ENCODE measurements at regions not wholly inside any gene's neighbourhood (a gene's known extent, or its start where the extent isn't known, plus 50 kb on each side); places are given as distances from the start of the nearest gene placed in this dataset.
"Not testable (repeated sequence)": the region's sequence is repeated elsewhere in the genome, so short reads cannot be mapped to it uniquely, and the experiment has no call there.

DNA sequence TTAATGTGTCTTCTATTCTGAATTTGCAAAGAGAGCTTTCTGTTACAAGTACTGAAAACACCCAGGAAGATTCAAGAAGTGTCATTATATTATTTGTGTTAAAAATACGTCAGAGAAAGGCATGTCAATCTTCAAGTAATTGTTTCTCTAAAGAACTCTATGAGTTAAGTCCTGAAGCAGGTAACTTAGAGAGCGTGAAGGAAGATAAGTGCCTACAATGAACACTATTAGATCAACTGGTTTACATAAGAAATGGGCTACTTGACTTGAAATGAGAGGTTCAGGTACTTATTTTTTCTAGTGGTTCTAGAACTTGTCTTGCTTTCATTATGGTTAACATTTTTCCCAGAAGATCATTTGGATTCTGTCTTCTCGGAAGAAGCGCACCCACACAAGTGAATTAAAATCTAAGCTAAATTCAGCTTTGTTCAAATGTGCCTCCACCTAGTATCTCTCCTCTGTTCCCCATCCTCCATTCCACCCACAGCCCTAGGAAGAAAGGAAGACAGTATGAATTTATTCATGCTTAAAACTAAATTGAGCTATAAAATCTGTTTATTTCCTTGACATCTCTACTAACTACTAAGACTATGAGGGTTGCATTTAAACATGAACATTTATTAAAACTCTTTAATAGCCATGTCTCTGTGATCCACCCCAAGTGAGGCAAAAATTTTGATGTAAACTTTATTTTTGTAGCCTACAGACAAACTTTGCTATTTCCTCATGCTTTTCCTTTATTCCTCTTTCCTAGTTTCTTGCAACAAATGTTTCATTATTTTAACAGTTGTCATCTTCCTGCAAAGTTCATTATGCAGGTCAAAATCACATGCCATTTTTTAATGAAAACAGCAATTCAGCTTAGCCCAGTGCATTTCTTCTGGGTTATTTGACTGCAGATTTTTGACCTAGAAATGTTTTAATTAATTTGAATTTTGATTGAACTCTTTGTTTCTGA lies 206.8 kb downstream of the KCNJ2 start:
- DNase-seq = no peak

DNA sequence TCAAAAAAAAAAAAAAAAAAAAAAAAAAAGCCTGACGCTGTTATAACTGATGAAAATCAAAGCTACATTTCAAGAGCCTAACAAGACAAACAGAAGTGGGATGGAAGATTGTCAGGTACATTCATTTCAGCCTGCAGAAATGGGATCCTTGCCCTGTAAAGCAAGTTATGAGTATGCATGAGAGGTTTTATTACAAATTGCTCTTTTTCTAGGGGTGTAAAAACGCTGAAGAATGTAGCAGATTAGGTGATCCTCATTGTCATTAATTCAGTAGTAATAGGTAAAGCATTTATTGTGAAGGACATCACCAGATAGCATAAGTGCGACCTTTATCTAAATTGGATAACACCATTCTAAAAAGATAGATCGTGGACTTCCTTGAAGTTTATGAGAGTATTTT lies 208.3 kb downstream of the KCNJ2 start:
- no peak for DNase-seq

DNA sequence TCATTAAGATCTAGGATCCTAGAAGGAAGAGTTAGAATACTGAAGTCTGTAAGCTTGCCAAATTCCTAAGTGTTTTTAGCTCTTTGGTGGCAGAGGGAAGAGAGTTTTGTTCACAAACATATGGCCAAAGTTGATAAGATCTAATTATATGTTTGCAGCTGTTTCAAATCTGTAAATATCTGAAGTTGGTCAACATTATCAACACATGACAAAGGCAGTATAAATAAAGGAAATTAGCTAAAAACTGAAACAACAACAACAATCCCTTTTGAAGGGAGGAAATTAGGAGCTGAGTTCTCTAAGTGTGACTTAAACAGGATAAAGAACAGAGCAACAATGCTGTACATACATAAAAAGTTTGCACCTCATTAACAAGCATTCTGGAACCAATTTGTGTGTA lies 208.7 kb downstream of the KCNJ2 start:
- no peak for DNase-seq

DNA sequence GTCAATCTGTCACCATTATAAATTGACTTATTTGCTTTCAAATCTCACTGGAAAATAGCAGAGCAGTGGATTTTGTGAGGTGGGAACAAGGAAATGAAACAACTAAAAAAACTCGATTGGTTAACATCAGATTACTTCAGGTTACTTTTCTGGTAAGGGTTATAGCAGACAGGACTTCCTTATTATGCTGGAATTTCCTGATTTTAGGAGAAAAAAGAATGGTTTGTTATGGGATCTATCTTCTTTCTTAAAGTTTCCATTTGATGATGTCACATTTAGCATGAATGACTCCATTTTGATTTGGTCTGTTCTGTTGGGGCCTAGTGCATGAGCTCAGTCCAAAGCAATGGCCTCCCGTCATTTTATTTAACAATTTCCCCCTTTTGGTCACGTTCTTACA lies 210.6 kb downstream of the KCNJ2 start:
- DNase-seq = no peak

DNA sequence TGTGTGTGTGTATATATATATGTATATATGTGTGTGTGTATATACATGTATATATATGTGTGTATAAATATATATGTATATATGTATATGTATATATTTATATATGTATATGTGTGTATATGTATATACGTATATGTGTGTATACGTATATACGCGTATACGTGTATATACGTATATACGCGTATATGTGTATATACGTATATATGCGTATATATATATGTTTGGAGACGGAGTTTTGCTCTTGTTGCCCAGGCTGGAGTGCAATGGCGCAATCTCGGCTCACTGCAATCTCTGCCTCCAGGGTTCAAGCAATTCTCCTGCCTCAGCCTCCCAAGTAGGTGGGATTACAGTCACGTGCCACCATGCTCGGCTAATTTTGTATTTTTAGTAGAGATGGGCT lies 212.6 kb downstream of the KCNJ2 start:
- DNase-seq = not testable (repeated sequence)

DNA sequence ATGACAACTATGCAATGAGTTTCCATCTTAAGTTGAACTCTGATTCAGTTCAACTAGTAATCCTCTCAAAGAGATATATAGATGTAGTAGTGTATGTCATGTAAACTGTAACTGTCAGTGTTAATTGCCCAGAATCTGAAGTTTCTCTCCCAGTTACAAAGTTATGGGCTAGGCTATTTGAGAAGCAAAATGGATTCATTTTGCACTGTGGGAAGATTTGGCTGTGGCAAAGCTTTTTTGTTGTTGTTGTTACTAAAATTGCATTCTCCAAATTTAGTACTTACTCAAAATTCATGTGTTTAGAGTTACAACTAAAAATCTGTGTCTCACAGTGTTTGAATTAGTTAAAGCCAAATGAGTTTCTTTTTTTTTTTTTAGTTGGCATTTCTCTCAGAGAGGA lies 219.0 kb downstream of the KCNJ2 start:
- no peak for DNase-seq

DNA sequence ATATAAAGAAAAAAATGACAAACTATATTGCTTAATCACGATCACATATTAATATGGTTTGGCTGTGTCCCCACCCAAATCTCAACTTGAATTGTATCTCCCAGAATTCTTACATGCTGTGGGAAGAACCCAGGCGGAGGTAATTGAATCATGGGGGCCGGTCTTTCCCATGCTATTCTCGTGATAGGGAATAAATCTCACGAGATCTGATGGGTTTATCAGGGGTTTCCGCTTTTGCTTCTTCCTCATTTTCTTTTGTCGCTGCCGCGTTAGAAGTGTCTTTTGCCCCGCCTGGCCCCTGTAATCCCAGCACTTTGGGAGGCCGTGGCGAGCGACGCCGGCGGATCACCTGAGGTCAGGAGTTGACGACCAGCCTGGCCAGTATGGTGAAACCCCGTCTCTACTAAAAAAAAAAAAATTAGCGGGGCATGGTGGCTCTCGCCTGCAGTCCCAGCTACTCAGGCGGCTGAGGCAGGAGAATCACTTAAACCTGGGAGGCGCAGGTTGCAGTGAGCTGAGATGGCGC lies 220.0 kb downstream of the KCNJ2 start:
- not testable (repeated sequence) for DNase-seq

DNA sequence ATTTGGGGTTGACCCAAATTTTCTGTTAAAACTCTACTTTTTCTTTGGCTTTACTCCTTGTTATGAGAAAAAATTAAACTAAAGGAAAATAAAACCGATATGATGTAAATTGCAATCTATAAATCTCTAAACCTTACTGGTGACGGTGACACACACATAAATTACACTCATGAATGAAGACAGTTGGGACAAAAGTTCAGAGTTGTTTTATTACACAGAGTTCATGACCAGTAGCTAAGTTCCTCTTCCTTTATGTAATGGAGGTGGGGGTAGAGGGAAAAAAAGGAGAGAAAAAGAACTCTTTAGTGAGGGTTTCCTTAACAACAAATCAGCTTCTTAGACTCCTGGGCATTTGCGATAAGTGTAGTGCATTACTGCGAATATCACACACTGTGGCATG lies 220.7 kb downstream of the KCNJ2 start:
- no peak for DNase-seq

DNA sequence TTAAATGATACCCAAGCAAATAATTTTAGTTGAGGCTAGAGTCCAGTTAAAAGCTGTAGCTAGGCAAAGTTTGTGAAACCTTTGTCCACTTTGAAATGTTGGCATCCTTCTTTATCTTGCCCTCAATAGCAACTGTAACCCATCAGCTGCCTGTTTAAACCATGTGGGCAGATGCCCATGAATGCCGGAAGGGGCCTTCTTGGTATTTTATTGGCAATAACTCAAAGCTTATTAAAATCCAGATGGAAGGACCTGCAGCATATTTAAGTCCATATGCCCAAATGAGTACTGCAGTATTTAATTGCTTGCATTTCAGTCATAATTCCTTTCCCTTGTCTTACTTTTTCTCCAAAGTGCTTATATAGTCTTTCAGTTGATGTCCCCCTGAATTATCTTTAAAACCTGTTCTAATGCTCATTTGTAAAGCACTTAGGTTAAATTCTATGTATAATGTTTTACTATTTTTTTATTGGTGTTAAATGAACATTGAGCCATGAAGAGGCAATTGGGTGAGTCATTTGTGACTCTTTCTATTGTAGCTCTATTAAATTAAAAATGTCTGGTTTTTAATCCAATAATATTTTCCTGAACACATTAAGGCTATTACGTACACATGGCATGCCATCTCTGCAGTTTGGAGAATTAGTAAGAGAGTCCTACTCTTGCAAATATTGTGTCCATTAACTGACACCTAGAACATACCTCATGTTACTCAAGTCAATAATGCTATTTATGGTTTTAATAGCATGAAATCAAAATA lies 225.3 kb downstream of the KCNJ2 start:
- DNase-seq = no peak

DNA sequence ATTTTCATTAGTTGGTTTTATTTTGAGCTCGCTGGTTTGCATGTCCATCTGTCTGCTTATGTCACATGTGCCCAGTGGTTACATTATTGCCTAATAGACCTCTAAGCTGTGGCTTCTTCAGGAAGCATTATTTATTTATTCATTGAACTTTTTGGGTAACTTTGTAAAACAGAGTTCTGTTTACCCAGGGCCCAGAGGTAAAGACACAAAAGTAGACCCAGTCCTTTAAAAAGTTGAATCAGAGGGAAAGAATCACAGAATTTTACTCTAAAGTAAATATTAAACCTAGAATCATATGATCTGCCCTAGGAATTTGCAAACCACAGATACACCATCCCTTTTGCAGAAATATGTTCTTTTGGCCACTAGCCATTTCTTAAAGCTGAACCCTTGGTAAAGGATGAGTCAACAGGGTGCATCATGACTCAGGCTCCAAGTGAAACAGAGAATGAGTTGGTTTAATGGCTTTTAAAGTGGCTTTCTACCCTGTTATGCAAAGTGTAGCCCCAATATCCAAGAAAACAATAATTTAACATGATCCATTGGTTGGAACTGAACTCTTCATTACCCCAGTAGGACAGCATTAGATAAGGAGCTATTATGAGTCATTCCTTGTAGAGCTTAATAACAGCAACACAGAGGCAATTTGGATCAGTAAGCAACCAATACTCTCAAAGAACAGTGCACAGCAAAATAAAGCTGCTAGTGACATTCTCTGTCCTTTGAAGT lies 236.3 kb downstream of the KCNJ2 start:
- peak; percentile 97 for DNase-seq

DNA sequence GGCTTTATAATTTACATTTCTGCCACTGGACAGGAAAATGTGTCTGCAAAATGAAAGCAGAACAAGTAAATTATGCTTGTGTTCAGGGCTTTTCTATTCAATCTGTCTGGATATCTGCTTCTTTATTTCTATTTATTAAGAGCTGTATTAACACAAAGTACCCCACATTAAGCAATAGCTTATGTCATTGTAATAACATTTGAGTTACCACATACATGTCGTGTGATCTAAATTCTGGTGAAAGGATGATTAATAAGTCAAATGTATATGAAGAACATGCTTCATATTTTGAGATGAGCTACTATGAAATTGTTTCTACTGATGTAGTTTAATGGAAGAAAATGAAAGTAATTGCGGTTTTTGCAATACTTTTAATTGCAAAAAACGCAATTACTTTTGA lies 238.2 kb downstream of the KCNJ2 start:
- DNase-seq = peak; percentile 39

DNA sequence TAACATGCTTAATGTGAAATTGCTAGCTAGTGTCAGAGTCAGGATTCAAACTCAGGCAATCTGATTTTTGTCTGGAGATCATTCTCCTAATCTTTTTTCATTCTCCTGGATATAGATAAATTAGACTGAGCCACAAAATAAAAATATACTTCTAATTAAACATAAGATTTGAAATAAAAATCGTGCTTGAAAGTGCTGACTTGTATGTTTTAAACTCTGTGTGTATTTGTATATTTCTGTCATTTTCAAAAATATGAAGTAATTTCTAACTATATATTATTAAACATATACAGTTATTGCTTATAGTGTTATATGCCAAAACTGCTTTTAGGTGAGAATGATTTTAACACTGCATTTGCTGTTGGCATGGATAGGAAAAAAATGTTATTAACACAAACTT lies 239.4 kb downstream of the KCNJ2 start:
- no peak for DNase-seq

DNA sequence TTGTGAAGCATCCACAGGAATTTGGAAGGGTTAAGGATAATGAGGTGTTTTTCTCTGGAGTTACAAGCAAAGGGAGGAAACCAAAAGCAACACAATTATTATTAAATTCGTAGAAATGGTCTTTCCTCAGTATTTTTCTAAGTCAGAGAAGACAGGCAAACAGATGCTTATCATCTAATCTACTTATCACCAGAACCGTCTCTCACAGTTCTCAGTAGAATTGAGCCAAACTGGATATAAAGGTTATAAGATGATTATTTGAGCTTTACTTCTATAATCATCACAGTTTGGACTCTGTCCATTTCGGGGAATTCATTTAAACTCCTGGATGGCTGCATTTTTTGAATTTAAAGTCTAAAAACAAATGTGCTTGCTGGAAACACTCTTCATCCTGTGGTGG lies 245.0 kb downstream of the KCNJ2 start:
- no peak for DNase-seq

DNA sequence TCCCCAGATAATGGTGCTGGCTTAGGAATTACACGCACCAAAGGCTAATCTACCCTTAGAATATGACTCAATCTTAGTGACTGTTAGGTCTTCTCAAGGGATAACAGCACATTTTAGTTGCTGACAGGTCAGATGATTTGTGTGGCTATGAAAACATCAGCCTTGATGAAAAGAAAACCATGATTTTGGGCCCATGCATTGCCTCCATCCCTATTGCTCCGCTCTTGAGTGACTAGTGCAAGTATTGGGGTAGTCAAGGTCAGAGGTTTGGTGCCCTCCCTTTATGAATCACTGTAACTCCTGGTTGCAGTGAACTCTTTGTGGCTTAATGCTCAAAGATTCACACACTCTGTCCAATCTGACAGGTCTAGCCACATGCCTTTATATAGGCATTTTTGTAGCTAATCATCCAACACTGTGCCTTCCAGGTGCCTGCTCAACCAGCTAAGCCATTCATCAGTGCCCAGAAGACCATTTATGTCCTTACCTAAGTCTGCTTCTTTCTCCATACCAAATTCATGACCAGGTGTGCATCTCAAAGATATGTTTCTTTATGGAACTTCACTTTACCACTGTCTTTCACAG lies 251.6 kb downstream of the KCNJ2 start:
- DNase-seq = no peak

DNA sequence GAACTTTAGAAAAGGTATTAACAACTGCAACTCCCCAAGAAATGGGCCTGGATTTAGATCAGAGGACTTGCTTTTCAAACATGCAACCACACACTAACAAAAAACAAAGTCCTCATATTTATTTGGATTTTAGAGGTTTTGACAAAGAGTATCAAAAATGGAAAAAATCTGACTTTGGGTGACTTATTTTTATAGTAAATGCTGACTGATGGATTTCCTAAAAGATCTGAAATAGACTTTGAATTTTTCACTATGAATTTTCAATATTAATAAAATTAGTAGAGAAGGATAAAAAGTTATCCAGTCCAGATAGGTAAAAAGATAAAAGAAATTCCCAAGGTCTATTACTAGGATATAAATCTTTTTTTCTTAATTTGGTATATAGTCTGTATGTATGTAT lies 253.5 kb downstream of the KCNJ2 start:
- DNase-seq = no peak

DNA sequence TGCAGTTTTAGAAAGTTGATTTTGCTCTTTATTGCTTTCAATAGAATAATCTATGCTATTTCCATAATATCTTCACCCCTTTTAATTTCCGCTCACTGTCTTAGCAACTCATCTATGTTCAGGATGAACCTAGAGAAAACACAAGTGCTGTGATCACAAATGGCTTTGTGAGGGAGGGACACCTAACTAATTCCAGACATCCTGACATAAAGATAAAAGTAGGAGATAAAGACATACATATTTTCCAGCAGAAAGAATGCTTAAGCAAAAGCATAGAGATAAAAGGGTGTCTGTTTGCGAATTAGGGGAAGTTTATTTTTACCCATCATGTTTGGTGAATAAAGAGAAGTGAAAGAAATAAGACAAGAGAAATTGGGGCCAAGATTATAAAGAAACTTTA lies 254.2 kb downstream of the KCNJ2 start:
- no peak for DNase-seq

DNA sequence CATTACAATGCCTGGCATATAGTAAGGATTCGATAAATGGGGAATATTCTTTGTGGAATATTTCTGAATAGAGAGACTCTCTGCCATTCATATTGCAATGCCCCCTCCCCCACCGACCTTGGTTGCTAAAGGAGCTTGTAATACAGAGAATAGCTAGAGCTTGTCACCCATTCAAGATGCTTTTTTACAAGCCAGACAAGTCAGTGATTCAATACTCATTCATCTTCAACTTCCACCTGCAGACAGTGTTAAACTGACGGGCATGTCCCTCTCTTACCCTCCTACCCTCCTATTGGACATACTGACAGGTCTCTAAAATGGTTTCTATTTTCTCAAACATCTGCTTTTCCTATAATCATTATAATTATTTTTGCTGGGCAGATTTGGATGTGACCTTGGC lies 257.4 kb downstream of the KCNJ2 start:
- no peak for DNase-seq

DNA sequence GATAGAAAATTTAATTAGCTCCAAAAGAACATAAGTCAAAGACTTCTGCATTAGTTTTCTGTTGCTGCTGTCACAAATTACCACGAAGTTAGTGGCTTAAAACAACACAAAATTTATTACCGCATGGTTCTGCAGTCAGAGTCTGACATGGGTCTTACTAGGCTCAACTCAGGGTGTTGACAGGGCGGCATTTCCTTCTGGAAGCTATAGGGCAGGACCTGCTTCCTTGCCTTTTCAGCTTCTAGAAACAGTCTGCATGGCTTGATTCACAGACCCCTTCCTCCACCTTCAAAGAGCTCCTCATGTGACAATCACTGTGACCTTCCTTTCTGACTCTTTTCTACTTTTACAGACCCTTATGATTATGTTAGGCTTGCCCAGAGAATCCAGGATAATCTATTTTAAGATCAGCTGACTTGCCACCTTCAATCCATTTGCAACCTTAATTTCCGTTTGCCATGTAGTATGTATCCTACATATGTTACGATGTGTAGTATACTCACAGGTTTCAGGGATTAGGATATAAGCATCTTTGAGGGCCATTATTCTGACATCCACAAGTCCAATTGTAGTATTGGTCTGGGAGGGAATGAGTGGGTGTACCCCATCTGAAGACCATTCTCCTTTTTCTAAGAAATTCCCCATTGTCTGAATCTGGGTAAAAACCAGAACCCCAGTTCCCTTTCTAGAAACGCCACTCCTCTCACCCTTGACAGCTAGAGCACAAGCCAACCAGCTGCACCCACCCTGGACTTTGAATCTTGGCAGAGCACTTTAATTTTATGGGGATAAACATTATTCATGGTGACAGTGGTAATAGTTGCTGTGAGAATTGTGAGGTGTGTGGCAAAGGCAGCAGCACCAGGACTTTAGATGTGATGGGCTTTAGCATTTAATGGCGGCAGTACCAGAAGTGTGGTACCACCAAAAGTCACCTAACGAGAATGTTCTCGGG lies 265.5 kb downstream of the KCNJ2 start:
- DNase-seq = no peak

DNA sequence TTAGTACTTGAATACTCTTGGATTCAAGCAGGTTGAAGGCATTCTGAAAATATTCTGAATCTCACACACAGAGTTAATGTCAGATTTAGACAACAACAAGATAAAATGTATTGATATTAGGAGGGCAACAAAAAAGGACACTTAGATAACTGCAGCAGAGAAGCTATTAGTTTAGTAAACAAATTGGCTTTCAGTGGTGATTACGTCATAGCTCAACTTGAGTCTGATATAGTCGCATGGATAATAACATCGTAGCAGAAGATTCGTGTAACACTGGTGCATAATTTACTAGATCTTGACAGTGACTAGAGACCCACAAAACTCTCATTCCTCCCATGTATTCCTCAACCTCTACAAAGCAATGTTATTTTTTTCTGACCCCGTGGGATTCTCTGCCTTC lies 268.3 kb downstream of the KCNJ2 start:
- DNase-seq = no peak

DNA sequence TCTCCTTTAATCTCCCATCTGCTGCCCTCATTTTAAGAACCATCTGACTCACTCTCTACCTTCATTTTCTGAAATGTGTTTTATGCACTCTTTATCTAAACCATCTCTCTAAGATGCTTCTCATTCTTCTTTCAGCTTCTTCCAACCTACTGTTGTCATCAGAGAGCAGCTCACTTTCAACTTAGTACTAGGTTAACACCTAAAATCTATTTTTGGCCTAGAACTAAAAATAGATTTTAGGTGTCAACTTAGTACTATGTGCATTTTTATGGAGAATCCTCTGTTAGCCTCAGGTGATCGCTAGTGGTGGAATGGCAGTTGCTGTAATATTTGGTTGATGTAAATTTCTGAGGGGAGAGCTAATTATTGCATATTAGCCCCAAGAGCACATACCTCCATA lies 277.1 kb downstream of the KCNJ2 start:
- no peak for DNase-seq

DNA sequence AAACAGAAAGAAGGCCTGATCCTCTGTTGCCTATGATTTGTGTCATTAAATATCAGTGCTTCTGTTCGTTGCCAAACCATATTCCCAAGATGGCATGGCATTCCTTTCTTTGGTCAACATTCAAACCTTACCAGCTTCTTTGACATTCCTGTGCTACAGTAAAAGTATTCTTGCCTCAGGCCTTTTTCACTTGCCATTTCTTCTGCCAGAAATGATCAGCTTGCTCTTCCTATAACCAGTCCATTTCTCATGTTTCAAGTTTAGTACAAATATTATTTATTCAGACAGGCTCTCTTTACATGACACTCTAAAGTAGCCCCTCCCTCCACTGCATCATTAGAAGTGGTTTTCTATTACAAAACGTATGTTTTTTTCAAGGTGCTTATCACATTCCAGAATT lies 278.3 kb downstream of the KCNJ2 start:
- DNase-seq = no peak

DNA sequence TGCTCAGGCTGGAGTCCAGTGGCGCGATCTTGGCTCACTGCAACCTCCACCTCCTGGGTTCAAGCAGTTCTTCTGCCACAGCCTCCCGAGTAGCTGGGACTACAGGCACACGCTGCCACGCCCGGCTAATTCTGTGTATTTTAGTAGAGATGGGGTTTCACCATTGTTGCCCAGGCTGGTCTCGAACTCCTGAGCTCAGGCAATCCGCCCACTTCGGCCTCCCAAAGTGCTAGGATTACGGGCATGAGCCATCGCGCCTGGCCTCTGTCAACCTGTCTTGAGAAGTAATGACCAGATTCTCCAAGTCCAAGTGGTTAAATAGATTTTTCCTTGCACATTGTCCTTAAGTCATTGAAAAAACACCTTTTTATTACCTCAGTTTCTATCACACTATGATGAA lies 283.7 kb downstream of the KCNJ2 start:
- DNase-seq = not testable (repeated sequence)
